ENCODE measurements at regions not wholly inside any gene's neighbourhood (a gene's known extent, or its start where the extent isn't known, plus 50 kb on each side); places are given as distances from the start of the nearest gene placed in this dataset.

DNA sequence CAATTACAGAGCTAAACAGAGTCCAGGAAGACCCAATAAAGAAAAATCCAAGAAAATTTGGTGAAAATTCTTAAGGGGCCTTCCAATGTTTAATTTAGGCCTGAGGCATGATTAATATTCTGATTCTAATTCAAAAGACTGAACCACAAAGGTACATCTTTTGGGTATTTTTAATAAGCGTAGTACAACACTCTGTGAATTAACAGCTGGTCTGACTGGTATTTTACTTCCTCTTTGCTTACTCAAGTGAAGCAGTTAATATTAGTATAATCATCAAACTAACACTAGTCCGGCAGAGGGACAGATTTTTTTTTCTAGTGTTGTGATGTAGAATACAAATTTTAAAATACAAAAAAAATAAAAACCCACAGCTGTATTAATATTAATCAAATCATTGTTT, 652.9 kb downstream of the NR4A2 start (continued):
- TF ChIP-seq, protein P1, sequence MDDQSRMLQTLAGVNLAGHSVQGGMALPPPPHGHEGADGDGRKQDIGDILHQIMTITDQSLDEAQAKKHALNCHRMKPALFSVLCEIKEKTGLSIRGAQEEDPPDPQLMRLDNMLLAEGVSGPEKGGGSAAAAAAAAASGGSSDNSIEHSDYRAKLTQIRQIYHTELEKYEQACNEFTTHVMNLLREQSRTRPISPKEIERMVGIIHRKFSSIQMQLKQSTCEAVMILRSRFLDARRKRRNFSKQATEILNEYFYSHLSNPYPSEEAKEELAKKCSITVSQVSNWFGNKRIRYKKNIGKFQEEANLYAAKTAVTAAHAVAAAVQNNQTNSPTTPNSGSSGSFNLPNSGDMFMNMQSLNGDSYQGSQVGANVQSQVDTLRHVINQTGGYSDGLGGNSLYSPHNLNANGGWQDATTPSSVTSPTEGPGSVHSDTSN (IDR thresholded peaks at IDR 0.05): no peak
- no peak for TF ChIP-seq MXI1 (IDR thresholded peaks at IDR 0.05; ENCODE audit: low read depth, low read length)

- CTCF ChIA-PET: no interaction called here
- 2% methylated on average over 2 of the region's 2 CpGs for WGBS (ENCODE audit: low lambda C conversion rate)
- no peak overlapping the region for H3K9ac ChIP-seq
These were observed 656.6 kb downstream of the NR4A2 start for GRCh38 chr2:155675920-155676319.

More at GRCh38 chr2:155675920-155676319, 656.6 kb downstream of the NR4A2 start:
- no peak overlapping the region for H2AFZ ChIP-seq (ENCODE audit: low read depth)
- H3K27ac ChIP-seq (ENCODE audit: low read depth in 2 of 2, low read length in 1 of 2): no peak overlapping the region
- H3F3A ChIP-seq (replicated peaks; ENCODE audit: insufficient read depth): no peaks in the 10 kb centered on the region
- DNase-seq: no peak
- peaks cover 4% of the 10 kb centered on the region; the same call in 1 of the 2 replicates for H3K9me2 ChIP-seq
- no peaks in the 10 kb centered on the region for H3K27me3 ChIP-seq (ENCODE audit: insufficient read depth)
- no peaks in the 10 kb centered on the region for H4K20me1 ChIP-seq (ENCODE audit: insufficient read depth)
- no peak overlapping the region for H3K4me2 ChIP-seq
- POLR2A ChIA-PET: no interaction called here
- TF ChIP-seq FOXM1 (IDR thresholded peaks at IDR 0.05; ENCODE audit: low read depth) (no peak), REST (IDR thresholded peaks at IDR 0.05; ENCODE audit: low read depth, low read length) (no peak), FOSL2 (IDR thresholded peaks at IDR 0.05; ENCODE audit: borderline replicate concordance, low read depth) (no peak), MAX (IDR thresholded peaks at IDR 0.05; ENCODE audit: low read depth) (no peak), EZH2phosphoT487 (IDR thresholded peaks at IDR 0.05; ENCODE audit: borderline replicate concordance, low read depth) (no peak), RAD21 (IDR thresholded peaks at IDR 0.05; ENCODE audit: low read length) (no peak), YY1 (IDR thresholded peaks at IDR 0.05; ENCODE audit: low read depth) (no peak)
- H3K79me2 ChIP-seq (ENCODE audit: insufficient read depth): no peaks in the 10 kb centered on the region
- H3K36me3 ChIP-seq (replicated peaks in 1 of 2; ENCODE audit: control insufficient read depth in 1 of 2, insufficient read depth in 2 of 2, low read length in 1 of 2): no peaks in the 10 kb centered on the region
- no peaks in the 10 kb centered on the region for H3K9me3 ChIP-seq
- H3K4me3 ChIP-seq (ENCODE audit: low read depth in 2 of 2, low read length in 1 of 2): no peak overlapping the region
- H3K4me1 ChIP-seq (ENCODE audit: control insufficient read depth in 1 of 2, insufficient read depth in 2 of 2, low read depth in 1 of 2, low read length in 1 of 2): no peaks in the 10 kb centered on the region
